Mesenchymal stem cell (in vitro differentiated cells and primary cell): ENCODE measurements at regions not wholly inside any gene's neighbourhood (a gene's known extent, or its start where the extent isn't known, plus 50 kb on each side); places are given as distances from the start of the nearest gene placed in this dataset.
"Not testable (repeated sequence)": the region's sequence is repeated elsewhere in the genome, so short reads cannot be mapped to it uniquely, and the experiment has no call there.

ENCODE experiments used
- DNase-seq: peaks from one replicate; pipeline ENCODE4 v3.0.0-alpha.2; 2013
- H2AFZ ChIP-seq: one replicate; pipeline ENCODE4 v1.6.1; 2013; ENCODE audit warnings: low read depth, mild to moderate bottlenecking, control low read depth, inconsistent platforms, low read length, moderate library complexity
- H2AK5ac ChIP-seq: 2 replicates; pipeline ENCODE4 v1.6.1; 2013; ENCODE audit warnings: low read length, moderate library complexity, mild to moderate bottlenecking, inconsistent platforms; ENCODE audit not compliant: severe bottlenecking
- H2BK120ac ChIP-seq: one replicate; pipeline ENCODE4 v1.6.1; 2013; ENCODE audit warnings: low read depth, mild to moderate bottlenecking, inconsistent platforms, low read length, moderate library complexity
- H2BK12ac ChIP-seq, 2 experiments: one replicate each; pipeline ENCODE4 v1.6.1; 2013; ENCODE audit warnings: inconsistent platforms in 2 of 2, low read length in 2 of 2, mild to moderate bottlenecking in 2 of 2, moderate library complexity in 2 of 2, control low read depth in 1 of 2
- H2BK15ac ChIP-seq: one replicate; pipeline ENCODE4 v1.6.1; 2013; ENCODE audit warnings: mild to moderate bottlenecking, low read depth, inconsistent platforms; ENCODE audit not compliant: poor library complexity, severe bottlenecking
- H2BK5ac ChIP-seq: 2 replicates; pipeline ENCODE4 v1.6.1; 2013; ENCODE audit warnings: low read depth, mild to moderate bottlenecking, low read length, control low read depth, inconsistent platforms; ENCODE audit not compliant: poor library complexity, severe bottlenecking
- H3K14ac ChIP-seq, 2 experiments: one replicate each; pipeline ENCODE4 v1.6.1; 2013; ENCODE audit warnings: inconsistent platforms in 2 of 2, low read length in 2 of 2, control low read depth in 1 of 2, mild to moderate bottlenecking in 1 of 2, moderate library complexity in 1 of 2
- H3K18ac ChIP-seq, 2 experiments: one replicate each; pipeline ENCODE4 v1.6.1; 2013; ENCODE audit warnings: inconsistent platforms in 2 of 2, low read length in 2 of 2, control low read depth in 1 of 2, low read depth in 1 of 2, mild to moderate bottlenecking in 1 of 2
- H3K23ac ChIP-seq, 2 experiments: one replicate each; pipeline ENCODE4 v1.6.1; 2013; ENCODE audit warnings: inconsistent platforms in 2 of 2, low read length in 2 of 2, mild to moderate bottlenecking in 2 of 2, moderate library complexity in 2 of 2, control low read depth in 1 of 2
- H3K27ac ChIP-seq: 2 replicates; pipeline ENCODE4 v1.5.1; 2013; ENCODE audit warnings: mild to moderate bottlenecking, moderate library complexity, low read length, control low read depth, inconsistent platforms; ENCODE audit not compliant: poor library complexity, severe bottlenecking
- H3K27me3 ChIP-seq, 2 experiments: 2 replicates each; pipeline versions ENCODE4 v1.6.1 to v1.7.0; 2013; ENCODE audit warnings: low read length in 2 of 2, mild to moderate bottlenecking in 2 of 2, moderate library complexity in 2 of 2, control low read depth in 1 of 2, inconsistent platforms in 1 of 2; ENCODE audit not compliant: control insufficient read depth in 1 of 2, insufficient read depth in 1 of 2
- H3K36me3 ChIP-seq, 2 experiments: 2 replicates each; pipeline versions ENCODE4 v1.6.1 to v1.7.0; 2013; ENCODE audit warnings: low read length in 2 of 2, control low read depth in 1 of 2, inconsistent platforms in 1 of 2, low read depth in 1 of 2, mild to moderate bottlenecking in 1 of 2; ENCODE audit not compliant: insufficient read depth in 2 of 2, control insufficient read depth in 1 of 2
- H3K4ac ChIP-seq, 2 experiments: one replicate each; pipeline ENCODE4 v1.6.1; 2013; ENCODE audit warnings: inconsistent platforms in 2 of 2, low read length in 2 of 2, mild to moderate bottlenecking in 2 of 2, moderate library complexity in 2 of 2, control low read depth in 1 of 2, low read depth in 1 of 2
- H3K4me1 ChIP-seq: 2 replicates; pipeline ENCODE4 v1.6.1; 2013; ENCODE audit warnings: low read depth, low read length, control low read depth; ENCODE audit not compliant: control insufficient read depth, insufficient read depth
- H3K4me2 ChIP-seq: 2 replicates; pipeline ENCODE4 v1.6.1; 2013; ENCODE audit warnings: low read length, mild to moderate bottlenecking, inconsistent platforms; ENCODE audit not compliant: poor library complexity, severe bottlenecking
- H3K4me3 ChIP-seq, 2 experiments: 2 replicates each; pipeline versions ENCODE4 v1.5.1 to v1.7.0; 2013; ENCODE audit warnings: low read length in 2 of 2, mild to moderate bottlenecking in 2 of 2, control low read depth in 1 of 2, low read depth in 1 of 2; ENCODE audit not compliant: insufficient read depth in 1 of 2
- H3K79me1 ChIP-seq: replicated peaks from 2 replicates; pipeline ENCODE4 v1.6.1; 2013; ENCODE audit warnings: mild to moderate bottlenecking, control low read depth, low read length, inconsistent platforms; ENCODE audit not compliant: poor library complexity, severe bottlenecking
- H3K9ac ChIP-seq: 2 replicates; pipeline ENCODE4 v1.7.0; 2013; ENCODE audit warnings: mild to moderate bottlenecking, low read length, moderate library complexity
- H3K9me3 ChIP-seq: 2 replicates; pipeline ENCODE4 v1.7.0; 2013; ENCODE audit warnings: mild to moderate bottlenecking, low read length; ENCODE audit not compliant: control insufficient read depth
- H4K8ac ChIP-seq: one replicate; pipeline ENCODE4 v1.6.1; 2013; ENCODE audit warnings: inconsistent platforms, mild to moderate bottlenecking, low read length, moderate library complexity
- H4K91ac ChIP-seq: one replicate; pipeline ENCODE4 v1.6.1; 2013; ENCODE audit warnings: mild to moderate bottlenecking, low read length, inconsistent platforms
- WGBS: methylation state at CpG from one replicate; pipeline ENCODE4 v1.1.7; 2013; ENCODE audit warnings: mixed read lengths; 5-methylcytosine and 5-hydroxymethylcytosine counted together

DNA sequence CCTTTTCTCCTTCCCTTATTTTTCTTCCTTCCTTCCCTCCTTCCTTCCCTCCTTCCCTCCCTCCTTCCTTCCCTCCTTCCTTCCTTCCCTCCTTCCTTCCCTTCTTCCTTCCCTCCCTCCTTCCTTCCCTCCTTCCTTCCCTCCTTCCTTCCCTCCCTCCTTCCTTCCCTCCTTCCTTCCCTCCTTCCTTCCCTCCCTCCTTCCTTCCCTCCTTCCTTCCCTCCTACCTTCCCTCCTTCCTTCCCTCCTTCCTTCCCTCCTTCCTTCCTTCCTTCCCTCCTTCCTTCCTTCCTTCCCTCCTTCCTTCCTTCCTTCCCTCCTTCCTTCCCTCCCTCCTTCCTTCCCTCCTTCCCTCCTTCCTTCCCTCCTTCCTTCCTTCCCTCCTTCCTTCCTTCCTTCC lies 459.6 kb downstream of the CDH11 start:
- H2AFZ ChIP-seq, H4K8ac ChIP-seq, H3K27ac ChIP-seq, H3K18ac ChIP-seq, DNase-seq, H3K9ac ChIP-seq, H2BK12ac ChIP-seq, H3K4me1 ChIP-seq, H3K9me3 ChIP-seq, H3K4me3 ChIP-seq, H3K27me3 ChIP-seq, H2BK15ac ChIP-seq, H2BK120ac ChIP-seq, H3K36me3 ChIP-seq, H3K79me1 ChIP-seq, H2BK5ac ChIP-seq, H3K4me2 ChIP-seq, H3K4ac ChIP-seq, H3K14ac ChIP-seq, H4K91ac ChIP-seq, H2AK5ac ChIP-seq, H3K23ac ChIP-seq: not testable (repeated sequence)

DNA sequence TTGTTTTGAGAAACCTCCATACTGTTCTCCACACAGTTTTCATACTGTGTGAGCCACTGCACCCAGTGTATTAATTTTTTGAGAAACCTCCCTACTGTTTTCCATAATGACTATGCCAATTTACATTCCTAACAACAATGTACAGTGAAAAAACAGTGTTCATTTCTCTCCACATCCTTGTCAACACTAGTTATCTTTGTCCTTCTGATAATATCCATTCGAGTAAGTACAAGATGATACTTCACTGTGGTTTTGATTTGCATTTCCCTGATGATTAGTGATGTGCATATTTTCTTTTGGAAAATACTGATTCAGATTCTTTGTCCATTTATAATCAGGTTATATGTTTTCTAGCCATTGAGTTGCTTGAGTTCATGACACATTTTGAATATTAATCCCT lies 462.0 kb downstream of the CDH11 start:
- Histone ChIP-seq H4K91ac (no peak overlapping the region), H3K36me3 (no peaks in the 10 kb centered on the region), H2AFZ (no peak overlapping the region), H2AK5ac (no peak overlapping the region), H2BK120ac (no peak overlapping the region), H2BK12ac (no peak overlapping the region), H3K23ac (no peak overlapping the region), H2BK5ac (no peak overlapping the region), H3K27me3 (no peaks in the 10 kb centered on the region), H3K4me3 (no peak overlapping the region), H3K4ac (no peak overlapping the region), H3K4me1 (peaks cover 1% of the 10 kb centered on the region), H3K9ac (no peak overlapping the region), H3K14ac (no peak overlapping the region), H3K18ac (no peak overlapping the region), H3K4me2 (no peak overlapping the region), H3K9me3 (no peaks in the 10 kb centered on the region), H4K8ac (no peak overlapping the region), H3K79me1 (no peaks in the 10 kb centered on the region), H2BK15ac (no peak overlapping the region), H3K27ac (no peak overlapping the region)
- WGBS = no CpG with 5 or more reads among the region's 1 CpG
- DNase-seq = no peak

DNA sequence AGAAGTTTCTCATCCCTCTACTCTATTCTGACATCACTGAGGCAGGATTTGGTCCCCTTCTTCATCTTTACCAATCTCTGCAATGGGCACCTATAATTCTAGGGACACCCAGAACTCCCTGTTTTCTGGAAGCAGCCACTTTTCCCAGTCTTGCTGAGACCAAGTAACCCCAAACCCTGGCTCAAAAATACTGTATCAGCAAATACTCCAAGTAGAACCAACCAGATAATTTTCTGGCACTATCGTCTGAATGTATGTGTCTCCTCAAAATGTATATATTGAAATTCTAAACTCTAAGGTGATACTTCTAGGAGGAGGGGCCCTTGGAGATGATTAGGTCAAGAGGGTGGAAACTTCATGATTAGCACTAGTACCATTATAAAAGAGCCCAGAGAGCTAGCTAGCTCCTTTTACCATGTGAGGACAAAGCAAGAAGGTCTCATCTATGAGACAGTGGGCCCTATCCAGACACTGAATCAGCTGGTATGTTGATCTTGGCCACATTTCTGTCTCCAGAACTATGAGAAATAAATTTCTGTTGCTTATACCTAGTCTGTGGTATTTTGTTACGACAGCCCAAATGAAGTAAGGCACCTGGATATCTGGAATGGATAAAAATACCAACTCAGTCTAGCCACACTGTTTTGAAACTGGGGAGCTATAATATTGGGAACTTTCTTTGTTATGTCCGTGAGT lies 464.4 kb downstream of the CDH11 start:
- no peak for DNase-seq
- no peak overlapping the region for H2BK15ac ChIP-seq
- H3K4me3 ChIP-seq = no peak overlapping the region
- no peak overlapping the region for H2BK120ac ChIP-seq
- no peaks in the 10 kb centered on the region for H3K79me1 ChIP-seq
- H3K14ac ChIP-seq = no peak overlapping the region
- H2AK5ac ChIP-seq = no peak overlapping the region
- WGBS = 87% methylated on average over 2 of the region's 3 CpGs
- H3K23ac ChIP-seq = no peak overlapping the region
- H4K91ac ChIP-seq = no peak overlapping the region
- no peak overlapping the region for H2BK5ac ChIP-seq
- H3K27me3 ChIP-seq = no peaks in the 10 kb centered on the region
- no peak overlapping the region for H2BK12ac ChIP-seq
- H3K4ac ChIP-seq = no peak overlapping the region
- H4K8ac ChIP-seq = no peak overlapping the region
- H3K4me2 ChIP-seq = no peak overlapping the region
- no peak overlapping the region for H3K9ac ChIP-seq
- H2AFZ ChIP-seq = no peak overlapping the region
- H3K36me3 ChIP-seq = no peaks in the 10 kb centered on the region
- H3K4me1 ChIP-seq = peaks cover 1% of the 10 kb centered on the region
- no peak overlapping the region for H3K18ac ChIP-seq
- H3K27ac ChIP-seq = no peak overlapping the region
- no peaks in the 10 kb centered on the region for H3K9me3 ChIP-seq

DNA sequence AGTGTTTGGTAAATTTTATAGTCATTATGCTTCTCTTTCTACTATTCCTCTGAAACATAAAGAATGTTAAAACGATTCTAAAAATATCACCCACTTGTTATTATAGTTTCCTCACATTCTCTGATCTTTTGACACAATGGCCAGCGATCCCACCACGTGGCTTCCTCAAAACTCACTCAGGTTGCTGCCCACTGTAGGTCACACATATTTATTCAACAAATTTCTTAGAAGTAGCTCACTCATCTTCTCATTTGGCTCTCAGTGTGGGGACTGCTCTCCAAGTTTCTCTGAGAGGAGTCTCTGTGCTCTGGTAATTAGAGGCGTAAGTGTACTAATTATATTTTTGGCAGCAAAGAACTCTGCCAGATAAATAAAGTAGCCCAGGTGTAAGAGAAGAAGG lies 465.4 kb downstream of the CDH11 start:
- Histone ChIP-seq H2AK5ac (no peak overlapping the region), H2BK12ac (no peak overlapping the region), H4K8ac (no peak overlapping the region), H3K36me3 (no peaks in the 10 kb centered on the region), H3K18ac (no peak overlapping the region), H2BK5ac (no peak overlapping the region), H3K9ac (no peak overlapping the region), H4K91ac (no peak overlapping the region), H3K4ac (no peak overlapping the region), H3K27me3 (no peaks in the 10 kb centered on the region), H3K27ac (no peak overlapping the region), H2AFZ (no peak overlapping the region), H3K4me1 (peaks cover 1% of the 10 kb centered on the region), H3K23ac (no peak overlapping the region), H3K79me1 (no peaks in the 10 kb centered on the region), H2BK120ac (no peak overlapping the region), H3K4me3 (no peak overlapping the region), H3K14ac (no peak overlapping the region), H3K4me2 (no peak overlapping the region), H3K9me3 (no peaks in the 10 kb centered on the region), H2BK15ac (no peak overlapping the region)
- 91% methylated on average over 4 of the region's 4 CpGs for WGBS
- no peak for DNase-seq
